GM18907 (cell line): ENCODE measurements at regions not wholly inside any gene's neighbourhood (a gene's known extent, or its start where the extent isn't known, plus 50 kb on each side); places are given as distances from the start of the nearest gene placed in this dataset.
"Not testable (repeated sequence)": the region's sequence is repeated elsewhere in the genome, so short reads cannot be mapped to it uniquely, and the experiment has no call there.

ENCODE experiments used
- ATAC-seq: cut with Tn5 transposase; IDR thresholded peaks from one replicate; pipeline ENCODE4 v1.9.1; 2021; ENCODE audit warnings: mild to moderate bottlenecking, moderate library complexity; ENCODE audit not compliant: unreplicated experiment

GRCh38 chr5:67992923-67993322, 222.6 kb upstream of the PIK3R1 start:
- no peak for ATAC-seq

DNA sequence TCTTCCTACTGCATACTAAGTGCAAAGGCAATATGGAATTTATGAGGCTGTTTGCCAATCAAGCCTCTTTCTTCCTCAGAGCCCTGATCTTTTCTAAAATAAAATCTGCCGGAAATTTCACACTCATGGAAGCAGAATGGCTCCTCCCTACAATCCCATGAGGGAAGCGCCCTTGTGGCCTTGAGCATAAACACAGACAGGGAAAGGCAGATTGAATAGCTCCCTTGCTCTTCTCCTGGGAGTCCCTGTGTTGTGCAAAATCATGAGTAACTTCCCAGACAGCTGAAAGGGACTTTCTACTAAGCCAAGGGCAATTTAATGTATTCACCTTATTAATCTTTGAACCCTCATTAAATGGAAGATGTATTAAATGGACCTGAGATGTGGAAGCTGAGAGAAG, 226.1 kb upstream of the PIK3R1 start:
- no peak for ATAC-seq

- no peak for ATAC-seq
These were observed 228.8 kb upstream of the PIK3R1 start for GRCh38 chr5:67986761-67987160.

DNA sequence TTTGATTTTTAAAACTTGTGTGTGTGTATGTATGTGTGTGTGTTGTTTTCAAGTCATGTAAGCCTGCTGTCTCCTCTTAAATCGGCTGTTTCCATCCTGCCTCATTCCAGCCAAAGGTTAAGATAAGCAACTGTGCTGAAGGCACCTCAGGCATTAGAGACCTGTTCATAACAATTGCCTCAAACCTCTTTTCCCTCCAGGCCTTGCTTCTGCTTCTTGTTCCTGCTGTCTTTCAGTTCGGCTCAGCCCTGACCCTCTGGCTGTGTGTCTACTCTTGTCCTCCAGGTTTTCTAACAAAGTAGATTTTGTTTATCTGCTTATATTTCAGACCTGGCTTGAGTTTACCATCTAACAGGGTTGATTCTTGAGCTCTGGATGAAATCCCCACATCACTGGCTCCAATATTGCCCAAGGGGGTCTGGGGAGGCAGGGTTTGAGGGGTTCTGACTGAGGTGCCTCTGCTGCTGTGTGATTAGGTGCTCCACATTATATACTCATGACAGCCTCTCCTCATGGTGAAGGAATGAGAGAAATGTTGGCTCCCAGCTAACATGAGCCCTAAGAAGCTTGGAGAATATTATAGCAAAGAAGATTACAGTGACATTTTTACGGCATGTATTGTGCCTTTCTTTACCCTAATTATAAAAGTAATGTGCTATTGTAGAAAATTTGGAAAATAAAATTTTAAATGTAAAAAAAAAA, 229.7 kb upstream of the PIK3R1 start:
- no peak for ATAC-seq

DNA sequence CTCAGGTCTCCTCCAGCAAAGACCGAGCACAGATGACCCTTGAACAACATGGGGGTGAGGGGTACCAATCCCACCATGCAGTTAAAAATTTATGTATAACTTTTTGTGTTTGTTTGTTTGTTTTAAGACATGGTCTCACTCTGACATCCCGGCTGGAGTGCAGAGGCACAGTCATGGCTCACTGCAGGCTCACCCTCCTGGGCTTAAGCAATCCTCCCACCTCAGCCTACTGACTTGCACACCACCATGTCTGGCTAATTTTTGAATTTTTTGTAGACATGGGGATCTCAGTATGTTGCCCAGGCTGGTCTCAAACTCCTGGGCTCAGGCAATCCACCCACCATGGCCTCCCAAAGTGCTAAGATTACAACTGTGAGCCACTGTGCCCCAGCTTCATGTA, 231.0 kb upstream of the PIK3R1 start:
- no peak for ATAC-seq

DNA sequence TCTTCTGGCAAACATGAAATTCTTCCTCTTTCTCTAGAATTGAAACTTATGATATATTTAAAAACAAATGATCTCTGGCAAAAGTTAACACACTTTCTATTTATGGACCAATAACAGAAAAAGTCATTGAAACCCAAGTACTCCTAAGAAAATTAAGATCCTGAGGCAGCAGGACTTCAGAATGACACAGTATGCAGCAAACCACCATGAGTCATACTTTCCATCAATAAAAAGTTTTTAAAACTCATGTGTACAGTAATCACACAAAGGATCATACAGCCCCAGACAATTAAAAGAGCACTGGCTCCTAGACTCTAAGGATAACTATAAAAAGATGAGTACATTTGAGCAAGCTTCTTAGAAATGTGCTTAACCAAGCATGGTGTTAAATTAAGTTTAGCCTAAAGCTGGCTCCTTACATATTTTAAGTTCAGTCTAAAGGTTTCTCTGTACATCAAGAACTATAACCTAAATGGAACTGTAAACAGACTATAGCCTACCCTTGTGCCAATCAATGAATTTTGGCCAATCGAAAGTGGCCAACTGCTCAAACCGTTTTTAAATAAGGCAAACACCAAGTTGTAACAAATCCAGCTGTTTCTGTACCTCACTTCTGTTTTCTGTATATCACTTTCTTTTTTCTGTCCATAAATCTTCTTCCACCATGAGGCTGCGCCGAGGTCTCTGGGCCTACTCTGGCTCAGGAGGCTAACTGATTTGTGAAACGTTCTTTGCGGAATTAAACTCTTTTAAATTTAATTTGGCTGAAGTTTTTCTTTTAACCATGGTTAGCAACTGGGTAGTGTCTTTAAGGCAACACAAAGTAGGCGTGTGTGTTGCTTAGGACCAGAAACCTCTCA, 232.1 kb upstream of the PIK3R1 start:
- ATAC-seq = no peak

DNA sequence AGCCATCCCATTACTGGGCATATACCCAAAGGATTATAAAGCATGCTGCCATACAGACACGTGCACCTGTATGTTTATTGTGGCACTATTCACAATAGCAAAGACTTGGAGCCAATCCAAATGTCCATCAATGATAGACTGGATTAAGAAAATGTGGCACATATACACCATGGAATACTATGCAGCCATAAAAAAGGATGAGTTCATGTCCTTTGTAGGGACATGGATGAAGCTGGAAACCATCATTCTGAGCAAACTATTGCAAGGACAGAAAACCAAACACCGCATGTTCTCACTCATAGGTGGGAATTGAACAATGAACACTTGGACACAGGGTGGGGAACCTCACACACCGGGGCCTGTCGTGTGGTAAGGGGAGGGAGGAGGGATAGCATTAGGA, 233.4 kb upstream of the PIK3R1 start:
- ATAC-seq = not testable (repeated sequence)

DNA sequence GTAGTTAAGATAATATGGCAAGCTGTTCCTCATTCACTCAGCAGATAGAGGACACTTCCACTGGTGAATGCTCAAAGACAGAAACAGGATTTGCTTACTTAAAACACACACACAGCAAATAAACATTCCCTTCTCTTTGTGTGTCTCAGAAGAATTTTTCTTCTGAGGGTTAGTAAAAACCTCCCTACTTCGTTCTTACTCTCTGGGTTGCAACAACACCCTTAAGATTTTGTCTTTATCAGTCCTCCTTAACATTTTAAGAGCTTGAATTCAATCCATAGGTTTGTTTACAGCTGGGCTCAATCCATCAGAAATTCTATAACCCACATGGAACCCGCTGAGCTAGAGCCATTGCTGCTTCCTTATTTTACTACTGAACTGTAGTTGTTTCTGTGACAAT, 237.4 kb upstream of the PIK3R1 start:
- ATAC-seq = no peak

DNA sequence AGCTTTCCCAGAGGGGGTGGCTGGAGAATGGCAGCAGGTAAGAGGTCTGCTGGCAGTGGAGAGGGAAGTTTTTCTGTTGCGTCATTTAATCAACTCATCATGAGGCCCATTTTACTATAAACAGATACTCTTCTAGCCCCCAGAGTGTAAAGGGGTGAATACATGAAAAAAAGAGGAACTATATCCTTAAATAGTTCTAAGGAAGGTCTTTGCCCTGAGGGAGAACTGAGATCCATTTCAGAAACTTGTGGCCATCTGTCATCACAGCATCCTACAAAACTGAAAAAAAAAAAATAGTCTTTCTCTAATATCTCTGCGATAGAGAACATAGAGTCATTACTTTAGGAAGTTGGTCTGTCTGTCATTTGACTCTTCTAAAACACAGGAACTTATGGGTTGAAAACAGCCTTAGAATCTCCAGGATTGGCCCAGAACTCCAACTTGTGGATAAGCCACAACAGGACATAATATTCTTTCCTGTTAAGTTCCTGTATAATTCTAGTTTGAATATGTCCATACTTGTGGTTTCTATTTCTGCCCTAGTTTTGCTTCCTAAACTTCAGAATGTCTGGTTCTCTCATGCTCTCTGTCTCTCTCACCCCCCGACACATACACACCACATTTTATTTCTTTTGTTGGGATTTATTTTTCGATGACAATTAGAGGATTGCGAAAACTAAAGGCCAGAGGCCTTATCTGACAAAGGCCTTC, 238.5 kb upstream of the PIK3R1 start:
- ATAC-seq = no peak

- no peak for ATAC-seq
These were observed 239.4 kb upstream of the PIK3R1 start for GRCh38 chr5:67976181-67976580.

DNA sequence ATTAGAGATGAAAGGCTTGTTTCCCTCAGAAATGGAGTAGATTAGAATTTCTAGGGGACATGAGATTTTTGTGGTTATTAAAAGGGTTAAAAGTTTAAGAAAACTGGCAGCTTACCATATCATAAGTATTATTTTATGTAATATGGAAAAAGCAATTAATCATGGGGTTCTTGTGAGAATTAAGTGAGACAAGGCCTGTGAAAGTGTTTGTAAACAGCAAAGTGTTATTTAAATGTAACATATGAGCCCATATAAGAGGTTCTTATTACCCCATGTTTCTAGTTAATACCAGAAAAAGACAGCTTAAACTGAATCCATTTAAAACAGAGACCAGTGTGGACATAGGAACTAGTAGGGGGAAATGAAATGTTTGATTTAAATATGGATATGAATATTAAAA, 241.1 kb upstream of the PIK3R1 start:
- ATAC-seq = no peak

GRCh38 chr5:67974054-67974453, 241.5 kb upstream of the PIK3R1 start:
- no peak for ATAC-seq

DNA sequence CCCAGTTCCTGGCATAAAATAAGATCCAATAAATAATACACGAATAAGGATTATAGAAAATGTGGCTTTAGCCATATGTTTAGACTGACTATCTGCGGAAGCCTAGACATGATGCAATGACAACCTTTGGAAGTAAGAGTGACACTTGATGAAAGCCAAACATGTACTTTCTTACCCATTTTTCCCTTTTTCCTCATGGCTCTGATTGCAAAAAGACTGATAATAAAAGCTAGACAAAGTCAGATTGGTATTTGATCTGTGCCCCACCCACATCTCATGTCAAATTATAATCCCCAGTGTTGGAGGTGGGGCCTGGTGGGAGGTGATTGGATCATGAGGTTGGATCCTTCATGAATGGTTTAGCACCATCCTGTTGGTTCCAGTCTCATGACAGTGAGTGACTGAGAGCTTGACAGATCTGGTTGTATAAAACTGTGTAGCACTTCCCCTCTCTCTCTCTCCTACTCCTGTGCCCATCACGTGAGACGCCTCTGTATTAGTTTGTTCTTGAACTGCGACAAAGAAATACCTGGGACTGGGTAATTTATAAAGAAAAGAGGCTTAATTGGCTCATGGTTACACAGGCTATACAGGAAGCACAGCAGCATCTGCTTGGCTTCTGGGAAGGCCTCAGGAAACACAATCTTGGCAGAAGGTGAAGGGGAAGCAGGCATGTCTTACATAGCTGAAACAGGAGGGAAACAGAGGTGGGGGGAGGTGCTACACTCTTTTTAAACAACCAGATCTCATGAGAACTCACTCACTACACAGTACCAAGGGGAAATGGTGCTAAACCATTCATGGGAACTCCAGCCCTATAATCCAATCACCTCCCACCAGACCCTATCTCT, 243.4 kb upstream of the PIK3R1 start:
- no peak for ATAC-seq

GRCh38 chr5:67971223-67971830, 244.2 kb upstream of the PIK3R1 start:
- ATAC-seq = no peak

- no peak for ATAC-seq
These were observed 245.9 kb upstream of the PIK3R1 start for GRCh38 chr5:67969631-67970030.

- no peak for ATAC-seq
These were observed 246.4 kb upstream of the PIK3R1 start for GRCh38 chr5:67969176-67969575.

- ATAC-seq = no peak
These were observed 248.8 kb upstream of the PIK3R1 start for GRCh38 chr5:67966712-67967111.

- ATAC-seq = no peak
These were observed 250.9 kb upstream of the PIK3R1 start for GRCh38 chr5:67964619-67965018.

- ATAC-seq = no peak
These were observed 251.6 kb upstream of the PIK3R1 start for GRCh38 chr5:67963789-67964519.

DNA sequence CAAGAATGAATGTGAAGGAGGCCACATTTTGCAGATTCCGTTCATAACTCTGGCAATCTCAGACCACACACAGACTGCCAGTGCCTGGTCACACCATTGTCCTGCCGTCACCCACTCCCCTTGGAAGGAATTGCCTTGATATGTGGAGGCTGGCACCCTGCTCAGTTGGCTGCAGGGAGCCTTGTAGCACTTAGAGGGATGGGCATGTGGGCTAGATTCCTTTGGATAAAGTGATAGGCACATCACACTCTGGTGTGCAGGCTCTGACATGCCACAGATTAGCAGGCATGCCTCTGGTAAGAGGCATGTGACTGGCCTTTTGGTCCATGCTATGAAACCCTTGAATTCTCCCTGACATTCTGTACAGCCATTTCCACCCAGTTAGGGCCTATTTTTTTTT, 254.6 kb upstream of the PIK3R1 start:
- ATAC-seq = no peak
